ENCODE measurements at regions not wholly inside any gene's neighbourhood (a gene's known extent, or its start where the extent isn't known, plus 50 kb on each side); places are given as distances from the start of the nearest gene placed in this dataset.

DNA sequence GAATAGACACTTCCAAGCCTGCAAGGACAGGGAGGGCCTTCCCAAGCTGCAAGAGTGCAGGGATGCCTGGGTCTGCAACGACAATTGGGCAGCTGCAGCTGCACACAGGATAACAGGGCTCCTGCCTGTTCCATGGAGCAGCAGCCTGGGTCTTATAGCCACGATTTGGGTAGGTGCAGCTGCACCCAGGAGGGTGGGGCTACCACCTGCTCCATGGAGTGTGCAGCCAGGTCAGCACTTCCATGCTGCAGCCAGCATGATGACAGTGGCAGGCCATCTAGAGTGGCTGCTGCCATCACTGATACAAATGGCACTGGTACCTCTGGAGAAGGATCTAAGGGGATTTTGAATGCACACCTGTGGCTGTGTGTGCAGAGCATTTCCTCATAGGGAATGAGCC, 528.5 kb downstream of the DSC3 start:
- H4K5ac ChIP-seq (ENCODE audit: insufficient read length, low read depth, low read length) = no peak overlapping the region
- no peak overlapping the region for H2BK20ac ChIP-seq (ENCODE audit: low read depth, low read length, poor library complexity, severe bottlenecking)
- H2AK5ac ChIP-seq (ENCODE audit: insufficient read length, low read length) = no peak overlapping the region
- no peak overlapping the region for H3K4ac ChIP-seq (ENCODE audit: low read depth, low read length)
- H4K8ac ChIP-seq (replicated peaks; ENCODE audit: insufficient read length, low read depth, low read length) = no peak overlapping the region
- no peak overlapping the region for H3K14ac ChIP-seq (ENCODE audit: insufficient read depth, low read length)
- H3K23ac ChIP-seq (ENCODE audit: insufficient read length, low read depth, low read length) = no peak overlapping the region
- TF ChIP-seq, protein P1, sequence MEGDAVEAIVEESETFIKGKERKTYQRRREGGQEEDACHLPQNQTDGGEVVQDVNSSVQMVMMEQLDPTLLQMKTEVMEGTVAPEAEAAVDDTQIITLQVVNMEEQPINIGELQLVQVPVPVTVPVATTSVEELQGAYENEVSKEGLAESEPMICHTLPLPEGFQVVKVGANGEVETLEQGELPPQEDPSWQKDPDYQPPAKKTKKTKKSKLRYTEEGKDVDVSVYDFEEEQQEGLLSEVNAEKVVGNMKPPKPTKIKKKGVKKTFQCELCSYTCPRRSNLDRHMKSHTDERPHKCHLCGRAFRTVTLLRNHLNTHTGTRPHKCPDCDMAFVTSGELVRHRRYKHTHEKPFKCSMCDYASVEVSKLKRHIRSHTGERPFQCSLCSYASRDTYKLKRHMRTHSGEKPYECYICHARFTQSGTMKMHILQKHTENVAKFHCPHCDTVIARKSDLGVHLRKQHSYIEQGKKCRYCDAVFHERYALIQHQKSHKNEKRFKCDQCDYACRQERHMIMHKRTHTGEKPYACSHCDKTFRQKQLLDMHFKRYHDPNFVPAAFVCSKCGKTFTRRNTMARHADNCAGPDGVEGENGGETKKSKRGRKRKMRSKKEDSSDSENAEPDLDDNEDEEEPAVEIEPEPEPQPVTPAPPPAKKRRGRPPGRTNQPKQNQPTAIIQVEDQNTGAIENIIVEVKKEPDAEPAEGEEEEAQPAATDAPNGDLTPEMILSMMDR (conservative IDR thresholded peaks at IDR 0.05) = no peak
- no peaks in the 10 kb centered on the region for H4K20me1 ChIP-seq (ENCODE audit: control insufficient read depth, insufficient read depth, insufficient read length)
- no peak overlapping the region for H3K4me3 Mint-ChIP-seq
- no peak overlapping the region for H3K27ac ChIP-seq (ENCODE audit: insufficient read length, low read depth, low read length)
- no peaks in the 10 kb centered on the region for H3K9me3 ChIP-seq (ENCODE audit: control insufficient read depth, low read depth, low read length)
- no peak overlapping the region for H3K18ac ChIP-seq (ENCODE audit: insufficient read length, low read depth, low read length)
- H2BK15ac ChIP-seq (ENCODE audit: low read depth, low read length) = no peak overlapping the region
- DNase-seq = no peak
- H3K56ac ChIP-seq (ENCODE audit: insufficient read length, low read depth, low read length) = no peak overlapping the region
- no peaks in the 10 kb centered on the region for H3K27me3 Mint-ChIP-seq (ENCODE audit: low read depth)
- no peak overlapping the region for H3K9ac ChIP-seq (ENCODE audit: extremely low read depth, insufficient read length, low read length)
- H3K4me2 ChIP-seq (ENCODE audit: insufficient read depth, insufficient read length, low read length) = no peak overlapping the region
- H3K4me1 Mint-ChIP-seq = peaks cover 4% of the 10 kb centered on the region in 2 experiments
- H2BK12ac ChIP-seq (ENCODE audit: insufficient read length, low read depth, low read length) = no peak overlapping the region
- H2BK5ac ChIP-seq (ENCODE audit: insufficient read length, low read length) = no peak overlapping the region
- H2BK120ac ChIP-seq (ENCODE audit: low read depth, low read length, poor library complexity, severe bottlenecking) = no peak overlapping the region
- H2AFZ ChIP-seq (ENCODE audit: low read length) = no peak overlapping the region
- H4K91ac ChIP-seq (ENCODE audit: insufficient read length, low read depth, low read length) = no peak overlapping the region
- no peak overlapping the region for H3T11ph ChIP-seq (ENCODE audit: low read length)
- peaks cover 0 to 6% (median 4%) of the 10 kb centered on the region in 3 experiments; a peak in 4 of 7 replicates for H3K36me3 Mint-ChIP-seq (ENCODE audit: insufficient read depth in 1 of 3, low read depth in 3 of 3)
- H3K23me2 ChIP-seq (ENCODE audit: insufficient read length, low read depth, low read length, poor library complexity, severe bottlenecking) = no peaks in the 10 kb centered on the region
- H3K4me1 ChIP-seq (ENCODE audit: insufficient read depth, low read length) = peaks cover 1% of the 10 kb centered on the region; the same call in 1 of the 2 replicates
- H3K9me3 Mint-ChIP-seq = peaks cover 0 to 4% of the 10 kb centered on the region in 2 experiments; a peak in 2 of 5 replicates
- no peaks in the 10 kb centered on the region for H3K79me2 ChIP-seq (ENCODE audit: insufficient read depth, low read length)
- H3K27me3 ChIP-seq (ENCODE audit: insufficient read depth, low read length) = no peaks in the 10 kb centered on the region
- no CpG with 5 or more reads among the region's 2 CpGs for WGBS (ENCODE audit: extremely low coverage, insufficient read length, low lambda C conversion rate)
- no peak overlapping the region for H3K27ac Mint-ChIP-seq
- no peaks in the 10 kb centered on the region for H3K79me1 ChIP-seq (ENCODE audit: insufficient read depth, low read depth, low read length, poor library complexity, severe bottlenecking)
